Stimulated activated CD8-positive, alpha-beta memory T cell treated with anti-CD3 and anti-CD28 coated beads, Interleukin-7, amount 100 ng/mL, for 24 hours (primary cell): ENCODE measurements at regions not wholly inside any gene's neighbourhood (a gene's known extent, or its start where the extent isn't known, plus 50 kb on each side); places are given as distances from the start of the nearest gene placed in this dataset.
"Not testable (repeated sequence)": the region's sequence is repeated elsewhere in the genome, so short reads cannot be mapped to it uniquely, and the experiment has no call there.

Experiments
- DNase-seq: peaks from one replicate; pipeline ENCODE4 v3.0.0-alpha.2; 2020; ENCODE audit warnings: low read depth

GRCh38 chr10:3959370-3960325, 174.6 kb upstream of the KLF6 start:
- no peak for DNase-seq

GRCh38 chr10:3958472-3958996, 173.5 kb upstream of the KLF6 start:
- no peak for DNase-seq

- no peak for DNase-seq
Measured at GRCh38 chr10:3955955-3956617, 171.1 kb upstream of the KLF6 start.

GRCh38 chr10:3955493-3955892, 170.5 kb upstream of the KLF6 start:
- no peak for DNase-seq

DNA sequence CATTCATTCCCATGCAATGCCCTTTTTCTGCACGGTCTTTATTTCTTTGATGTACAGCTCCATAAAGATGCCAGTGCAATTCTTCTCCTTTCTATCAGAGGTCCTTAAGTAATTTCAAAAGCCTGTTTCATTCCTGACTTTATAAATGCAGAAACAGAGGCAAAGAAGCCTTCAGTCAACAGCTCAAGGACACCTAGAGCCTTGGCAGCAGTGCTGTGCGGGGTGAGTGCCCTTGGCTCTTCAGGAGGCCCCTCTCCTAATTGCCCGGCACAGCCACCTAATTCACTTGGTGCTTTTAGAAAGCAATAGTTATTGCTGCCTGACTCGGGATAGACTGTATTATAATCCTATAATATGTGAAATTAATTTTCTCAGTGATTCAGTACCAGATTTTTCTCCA, 169.6 kb upstream of the KLF6 start:
- DNase-seq, result no peak

- not testable (repeated sequence) for DNase-seq
Measured at GRCh38 chr10:3954007-3954406, 169.0 kb upstream of the KLF6 start.

GRCh38 chr10:3951993-3952392, 167.0 kb upstream of the KLF6 start:
- DNase-seq, result no peak

DNA sequence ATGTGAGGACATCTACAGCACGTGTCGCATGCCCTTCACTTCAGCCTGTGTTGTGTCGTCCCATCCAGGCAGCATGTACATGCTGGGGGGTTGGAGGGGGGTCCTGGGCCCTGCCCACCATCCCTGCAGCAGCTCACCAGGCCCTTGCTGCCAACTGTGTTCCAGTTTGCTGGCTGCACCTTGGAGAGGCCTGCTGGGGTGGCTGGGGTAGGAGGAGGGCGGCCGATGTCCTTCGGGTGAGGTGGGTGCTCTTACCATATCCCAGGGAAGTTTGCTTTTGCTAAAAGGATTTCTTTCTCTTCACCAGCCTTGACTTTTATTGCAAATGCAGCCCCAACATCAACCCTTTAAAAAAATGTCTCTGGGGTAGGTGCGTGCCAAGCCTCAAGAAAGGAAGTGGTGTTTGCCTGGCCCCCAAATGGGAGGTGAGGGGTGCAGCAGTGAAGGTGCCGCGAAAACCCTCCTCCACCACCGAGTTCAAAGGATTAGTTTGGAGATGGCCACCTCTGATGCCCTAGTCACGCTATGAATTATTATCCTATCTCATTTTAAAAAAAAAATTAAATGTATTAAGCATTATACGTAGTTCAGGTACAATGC, 165.8 kb upstream of the KLF6 start:
- no peak for DNase-seq

- DNase-seq, result no peak
Measured at GRCh38 chr10:3949711-3950110, 164.7 kb upstream of the KLF6 start.

DNA sequence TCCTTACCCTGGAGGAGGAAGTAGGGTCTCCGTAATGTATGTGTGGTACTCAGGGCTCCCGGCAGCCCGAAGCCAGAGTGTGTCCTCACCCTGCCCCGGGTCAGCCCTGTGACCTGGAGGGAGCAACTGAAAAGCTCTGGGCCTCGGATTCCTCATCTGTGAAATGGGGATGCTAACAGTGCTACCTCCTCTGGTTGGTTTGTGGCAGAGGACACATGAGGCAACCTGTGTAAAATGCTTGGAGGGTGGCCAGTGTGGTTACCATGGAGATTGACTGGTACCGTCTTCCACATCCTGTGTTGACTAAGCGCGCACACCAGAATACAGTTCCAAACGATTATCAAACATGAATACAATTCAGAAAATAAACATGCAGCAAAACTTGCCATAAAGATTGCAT, 163.8 kb upstream of the KLF6 start:
- peak; percentile 41 for DNase-seq

DNA sequence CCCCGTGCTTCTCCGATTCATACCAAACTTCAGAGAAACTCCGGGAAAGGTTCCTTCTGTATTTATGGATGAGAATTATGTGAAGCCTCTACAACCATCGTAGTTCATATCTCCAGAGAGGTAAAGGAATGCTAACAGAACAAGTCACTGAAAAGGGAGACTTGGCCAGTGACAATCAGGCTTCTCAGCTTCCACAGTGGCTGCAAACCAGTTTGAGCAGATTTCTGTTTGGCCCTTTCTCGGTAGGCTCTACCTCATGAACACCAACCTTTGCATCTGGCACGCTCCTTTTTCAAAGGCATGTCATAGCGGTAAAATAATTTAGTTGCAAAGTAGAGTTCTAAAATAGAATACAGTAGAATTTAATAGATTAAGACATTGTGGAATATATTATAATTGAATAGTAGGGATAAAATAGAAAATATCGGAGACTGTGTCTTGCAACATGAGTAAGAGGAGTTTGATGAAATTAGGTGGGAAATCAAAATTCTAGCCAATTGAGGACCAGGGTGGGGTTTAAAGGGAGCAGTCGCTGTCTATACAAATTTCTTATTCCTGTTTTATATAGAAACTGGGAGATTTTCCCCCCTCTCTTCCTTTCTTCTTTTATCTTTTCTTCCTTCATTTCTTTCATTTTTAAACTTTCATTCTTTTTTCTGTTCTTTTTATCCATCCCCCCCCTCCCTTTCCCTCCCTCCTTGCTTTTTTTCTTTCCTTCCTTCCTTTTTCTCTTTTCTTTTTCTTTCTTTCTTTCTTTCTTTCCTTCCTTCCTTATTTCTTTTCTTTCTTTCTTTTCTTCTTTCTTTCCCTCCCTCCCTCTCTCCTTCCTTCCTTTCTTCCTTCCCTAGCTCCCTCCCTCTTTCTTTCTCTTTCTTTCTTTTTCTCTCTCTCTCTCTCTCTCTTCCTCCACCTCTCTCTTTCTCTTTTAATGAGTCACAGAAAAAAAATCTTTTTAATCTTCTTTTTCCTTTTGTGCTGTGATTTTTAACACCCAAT, 161.5 kb upstream of the KLF6 start:
- DNase-seq, result no peak

GRCh38 chr10:3945026-3945425, 160.0 kb upstream of the KLF6 start:
- DNase-seq, result no peak

- DNase-seq, result no peak
Measured at GRCh38 chr10:3944591-3944990, 159.6 kb upstream of the KLF6 start.

GRCh38 chr10:3943695-3944257, 158.8 kb upstream of the KLF6 start:
- no peak for DNase-seq

- DNase-seq, result no peak
Measured at GRCh38 chr10:3942937-3943489, 158.0 kb upstream of the KLF6 start.

GRCh38 chr10:3941676-3942075, 156.7 kb upstream of the KLF6 start:
- DNase-seq, result no peak

- no peak for DNase-seq
Measured at GRCh38 chr10:3936422-3937040, 151.5 kb upstream of the KLF6 start.

DNA sequence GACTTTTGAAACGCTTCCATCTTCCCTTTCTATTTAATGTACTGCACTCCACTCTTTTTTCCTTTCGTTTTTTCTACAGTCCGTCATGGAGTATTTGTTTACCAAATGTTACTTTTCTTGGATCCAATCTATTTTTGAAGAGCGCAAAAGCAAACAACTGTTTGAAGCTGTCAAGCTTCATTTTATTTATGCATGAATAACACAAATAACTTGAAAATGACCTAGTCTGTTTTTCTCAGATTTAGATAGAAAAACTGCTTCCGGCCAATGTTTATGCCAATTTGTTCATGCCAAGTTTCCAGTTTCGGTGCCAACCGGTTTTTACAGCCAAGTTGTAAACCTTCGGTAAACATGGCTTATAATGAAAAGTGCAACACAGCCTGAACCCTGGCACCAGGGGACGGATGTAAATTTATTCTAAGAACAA, 150.9 kb upstream of the KLF6 start:
- DNase-seq, result no peak

DNA sequence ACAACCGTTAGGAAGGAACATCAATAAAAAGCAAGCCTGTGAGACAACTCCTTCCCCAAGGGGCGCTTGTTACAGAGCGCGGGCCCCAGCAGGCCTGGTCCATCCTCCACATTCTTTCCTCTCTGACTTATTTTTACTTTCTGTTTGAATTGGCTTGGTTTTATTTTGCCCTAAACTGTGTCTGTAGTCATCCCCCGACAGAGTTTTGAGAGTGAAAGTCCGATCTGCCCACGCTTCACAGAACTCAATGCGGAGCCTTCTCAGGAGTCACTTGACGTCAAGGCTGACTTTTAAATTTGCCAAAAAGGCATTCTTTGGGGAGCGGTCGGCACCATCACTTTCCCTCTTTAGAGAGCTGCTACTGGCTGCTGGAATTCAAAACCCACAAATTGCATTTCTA, 150.1 kb upstream of the KLF6 start:
- DNase-seq, result peak; percentile 49

GRCh38 chr10:3933733-3934132, 148.7 kb upstream of the KLF6 start:
- no peak for DNase-seq
